ENCODE measurements at regions not wholly inside any gene's neighbourhood (a gene's known extent, or its start where the extent isn't known, plus 50 kb on each side); places are given as distances from the start of the nearest gene placed in this dataset.
"Not testable (repeated sequence)": the region's sequence is repeated elsewhere in the genome, so short reads cannot be mapped to it uniquely, and the experiment has no call there.

DNA sequence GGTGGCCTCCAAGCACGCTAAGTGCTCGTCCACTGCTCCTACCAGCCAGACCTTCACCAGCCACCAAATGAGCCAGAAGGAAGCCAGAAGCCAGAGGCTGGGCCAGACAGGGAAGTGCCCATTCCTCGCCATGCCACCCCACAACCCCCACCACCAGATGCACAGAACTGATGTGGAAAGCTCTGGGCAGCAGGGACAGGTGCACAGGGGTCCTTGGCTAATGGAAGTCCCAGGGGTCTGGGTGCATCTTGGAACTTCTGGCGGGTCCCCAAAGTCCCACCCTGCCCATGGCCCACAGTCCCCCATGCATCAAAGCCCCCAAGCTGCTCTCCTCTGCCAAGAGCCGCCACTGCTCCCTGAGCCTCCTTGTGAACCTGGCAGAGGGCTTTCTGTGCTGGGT is 173.1 kb upstream of the ID2 start:
- intact Hi-C loops (cut with micrococcal nuclease) = no loop called here
- Mint-ChIP-seq H3K27me3 (ENCODE audit: low read depth in 3 of 3) (peaks cover 0 to 3% (median 0%) of the 10 kb centered on the region in 3 donors), H3K4me1 (peaks cover 46% of the 10 kb centered on the region), H3K36me3 (peaks cover 1 to 4% of the 10 kb centered on the region in 2 donors), H3K27ac (peak overlapping the region in 1 of 7 donors; percentile 31), H3K9me3 (peaks cover 15 to 20% (median 18%) of the 10 kb centered on the region in 7 donors), H3K4me3 (no peak overlapping the region)
- Histone ChIP-seq H3K27ac (ENCODE audit: low read depth in 1 of 2, low read length in 2 of 2) (no peak overlapping the region), H3K36me3 (replicated peaks in 1 of 2; ENCODE audit: control insufficient read depth in 1 of 2, insufficient read depth in 2 of 2, low read length in 2 of 2) (no peaks in the 10 kb centered on the region), H3K9me3 (replicated peaks in 1 of 2; ENCODE audit: control insufficient read depth in 1 of 2, insufficient read depth in 1 of 2, low read length in 2 of 2) (peaks cover 0 to 18% of the 10 kb centered on the region in 2 donors), H4K20me1 (ENCODE audit: insufficient read depth, low read length) (no peaks in the 10 kb centered on the region), H3K4me3 (replicated peaks in 1 of 3; ENCODE audit: low read depth in 2 of 3, low read length in 3 of 3) (no peak overlapping the region), H3K9ac (ENCODE audit: insufficient read depth, low read length, poor library complexity, severe bottlenecking) (no peak overlapping the region), H3K4me2 (replicated peaks; ENCODE audit: extremely low read depth, low read length, poor library complexity, severe bottlenecking) (no peak overlapping the region), H3K27me3 (ENCODE audit: control insufficient read depth in 2 of 2, insufficient read depth in 2 of 2, low read length in 2 of 2) (no peaks in the 10 kb centered on the region), H3K79me2 (ENCODE audit: insufficient read depth, low read length) (no peaks in the 10 kb centered on the region), H3K4me1 (ENCODE audit: control insufficient read depth in 1 of 2, insufficient read depth in 2 of 2, low read length in 2 of 2) (peaks cover 30 to 41% of the 10 kb centered on the region in 2 donors), H2AFZ (ENCODE audit: insufficient read depth, low read depth, low read length, poor library complexity, severe bottlenecking) (no peak overlapping the region)
- no peak for DNase-seq
- WGBS (ENCODE audit: insufficient coverage) = 90% methylated on average over 5 of the region's 5 CpGs
- no peak for TF ChIP-seq CTCF (IDR thresholded peaks at IDR 0.05)

- peak in 1 of 3 donors; percentile 25 for DNase-seq
- Mint-ChIP-seq H3K27me3 (ENCODE audit: low read depth in 3 of 3) (peaks cover 0 to 3% (median 0%) of the 10 kb centered on the region in 3 donors), H3K27ac (peak overlapping the region in 4 of 7 donors; percentile 13 to 77 (median 48)), H3K9me3 (peaks cover 15 to 20% (median 18%) of the 10 kb centered on the region in 7 donors), H3K36me3 (peaks cover 1 to 4% of the 10 kb centered on the region in 2 donors), H3K4me1 (peaks cover 52% of the 10 kb centered on the region), H3K4me3 (no peak overlapping the region)
- Histone ChIP-seq H3K4me2 (replicated peaks; ENCODE audit: extremely low read depth, low read length, poor library complexity, severe bottlenecking) (no peak overlapping the region), H3K9me3 (replicated peaks in 1 of 2; ENCODE audit: control insufficient read depth in 1 of 2, insufficient read depth in 1 of 2, low read length in 2 of 2) (peaks cover 0 to 18% of the 10 kb centered on the region in 2 donors), H2AFZ (ENCODE audit: insufficient read depth, low read depth, low read length, poor library complexity, severe bottlenecking) (no peak overlapping the region), H3K27ac (ENCODE audit: low read depth in 1 of 2, low read length in 2 of 2) (peak overlapping the region in 1 of 2 donors; percentile 27), H3K9ac (ENCODE audit: insufficient read depth, low read length, poor library complexity, severe bottlenecking) (no peak overlapping the region), H3K27me3 (ENCODE audit: control insufficient read depth in 2 of 2, insufficient read depth in 2 of 2, low read length in 2 of 2) (no peaks in the 10 kb centered on the region), H3K36me3 (replicated peaks in 1 of 2; ENCODE audit: control insufficient read depth in 1 of 2, insufficient read depth in 2 of 2, low read length in 2 of 2) (no peaks in the 10 kb centered on the region), H3K4me1 (ENCODE audit: control insufficient read depth in 1 of 2, insufficient read depth in 2 of 2, low read length in 2 of 2) (peaks cover 38 to 50% of the 10 kb centered on the region in 2 donors), H3K4me3 (replicated peaks in 1 of 3; ENCODE audit: low read depth in 2 of 3, low read length in 3 of 3) (no peak overlapping the region), H3K79me2 (ENCODE audit: insufficient read depth, low read length) (no peaks in the 10 kb centered on the region), H4K20me1 (ENCODE audit: insufficient read depth, low read length) (no peaks in the 10 kb centered on the region)
- WGBS (ENCODE audit: insufficient coverage) = 100% methylated on average over 1 of the region's 2 CpGs
- intact Hi-C loops (cut with micrococcal nuclease) = no loop called here
- no peak for TF ChIP-seq CTCF (IDR thresholded peaks at IDR 0.05)
Observed at GRCh38 chr2:8509621-8510020, 172.2 kb upstream of the ID2 start.

DNA sequence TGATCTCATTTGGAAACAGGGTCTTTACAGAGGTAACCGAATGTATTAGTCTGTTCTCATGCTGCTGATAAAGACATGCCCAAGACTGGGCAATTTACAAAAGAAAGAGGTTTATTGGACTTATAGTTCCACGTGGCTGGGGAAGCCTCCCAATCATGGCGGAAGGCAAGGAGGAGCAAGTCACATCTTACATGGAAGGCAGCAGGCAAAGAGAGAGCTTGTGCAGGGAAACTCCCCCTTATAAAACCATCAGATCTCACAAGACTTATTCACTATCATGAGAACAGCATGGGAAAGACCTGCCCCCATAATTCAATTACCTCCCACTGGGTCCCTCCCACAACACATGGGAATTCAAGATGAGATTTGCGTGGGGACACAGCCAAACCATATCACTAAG is 171.8 kb upstream of the ID2 start:
- Mint-ChIP-seq H3K27ac (peak overlapping the region in 4 of 7 donors; percentile 21 to 77 (median 48)), H3K9me3 (peaks cover 15 to 20% (median 18%) of the 10 kb centered on the region in 7 donors), H3K4me1 (peaks cover 56% of the 10 kb centered on the region)
- H3K36me3 Mint-ChIP-seq; H3K9ac ChIP-seq (ENCODE audit: insufficient read depth, low read length, poor library complexity, severe bottlenecking); H2AFZ ChIP-seq (ENCODE audit: insufficient read depth, low read depth, low read length, poor library complexity, severe bottlenecking); H3K79me2 ChIP-seq (ENCODE audit: insufficient read depth, low read length); H3K27me3 ChIP-seq (ENCODE audit: control insufficient read depth in 2 of 2, insufficient read depth in 2 of 2, low read length in 2 of 2); H3K4me3 Mint-ChIP-seq; DNase-seq; H3K36me3 ChIP-seq (replicated peaks in 1 of 2; ENCODE audit: control insufficient read depth in 1 of 2, insufficient read depth in 2 of 2, low read length in 2 of 2); H3K4me3 ChIP-seq (replicated peaks in 1 of 3; ENCODE audit: low read depth in 2 of 3, low read length in 3 of 3); H3K27me3 Mint-ChIP-seq (ENCODE audit: low read depth in 3 of 3); H4K20me1 ChIP-seq (ENCODE audit: insufficient read depth, low read length); intact Hi-C loops (cut with micrococcal nuclease); H3K4me2 ChIP-seq (replicated peaks; ENCODE audit: extremely low read depth, low read length, poor library complexity, severe bottlenecking): not testable (repeated sequence)
- H3K27ac ChIP-seq (ENCODE audit: low read depth in 1 of 2, low read length in 2 of 2) = peak overlapping the region in 1 of 2 donors; percentile 27
- peaks cover 42 to 54% of the 10 kb centered on the region in 2 donors for H3K4me1 ChIP-seq (ENCODE audit: control insufficient read depth in 1 of 2, insufficient read depth in 2 of 2, low read length in 2 of 2)
- WGBS (ENCODE audit: insufficient coverage) = no CpG with 5 or more reads among the region's 4 CpGs
- H3K9me3 ChIP-seq (replicated peaks in 1 of 2; ENCODE audit: control insufficient read depth in 1 of 2, insufficient read depth in 1 of 2, low read length in 2 of 2) = peaks cover 0 to 18% of the 10 kb centered on the region in 2 donors

Data from CD14-positive monocyte (primary cell).